Cardiac fibroblast (primary cell): ENCODE measurements at regions not wholly inside any gene's neighbourhood (a gene's known extent, or its start where the extent isn't known, plus 50 kb on each side); places are given as distances from the start of the nearest gene placed in this dataset.

Source experiments
- DNase-seq, 2 donors: peaks; one replicate each; pipeline versions ENCODE4 v3.0.0 to v3.0.0-alpha.2; 2010; ENCODE audit warnings: low read depth in 2 of 2
- H3K4me3 ChIP-seq, 2 donors: replicated peaks in 1 of 2; 1 replicate in 1 of 2; 2 replicates in 1 of 2; pipeline ENCODE4 v1.5.1; 2011; ENCODE audit warnings: low read depth in 2 of 2, low read length in 2 of 2, mild to moderate bottlenecking in 2 of 2, moderate library complexity in 1 of 2
- TF ChIP-seq, protein P1 (sequence below): IDR thresholded peaks from one replicate; pipeline ENCODE4 v1.5.1; 2011; ENCODE audit warnings: low read depth, mild to moderate bottlenecking, low read length, inconsistent platforms

DNA sequence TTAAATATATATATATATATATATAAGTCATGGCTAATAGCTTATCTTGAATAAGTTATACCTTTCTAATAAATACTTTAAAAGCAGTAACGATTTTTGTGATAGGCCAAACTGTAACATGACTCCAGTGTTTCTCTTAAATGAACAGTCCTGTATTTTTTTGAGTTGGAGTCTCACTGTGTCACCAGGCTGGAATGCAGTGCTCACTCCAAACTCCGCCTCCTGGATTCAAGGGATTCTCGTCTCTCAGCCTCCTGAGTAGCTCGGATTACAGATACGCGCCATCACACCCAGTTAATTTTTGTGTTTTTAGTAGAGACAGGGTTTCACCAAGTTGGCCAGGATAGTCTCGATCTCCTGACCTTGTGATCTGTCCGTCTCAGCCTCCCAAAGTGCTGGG lies 814.2 kb upstream of the SLITRK5 start:
- no peak overlapping the region for H3K4me3 ChIP-seq
- DNase-seq: no peak

DNA sequence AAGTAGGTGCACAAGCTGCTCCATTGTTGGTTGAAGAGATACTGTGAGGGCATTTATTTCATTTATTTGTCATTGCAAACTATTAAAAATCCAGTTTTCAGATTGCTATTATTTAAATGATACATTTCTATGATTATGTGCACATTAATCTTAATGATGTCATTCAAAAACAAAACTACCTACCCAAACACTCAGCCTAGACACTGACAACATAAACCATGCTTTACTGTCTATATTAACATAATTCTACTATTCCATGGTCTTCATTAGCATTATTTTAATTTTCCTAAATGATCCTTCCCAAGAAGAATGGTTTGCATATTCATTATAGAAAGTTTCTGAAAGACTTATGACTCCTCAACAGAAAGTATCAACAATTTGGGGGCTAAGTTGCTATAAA lies 813.0 kb upstream of the SLITRK5 start:
- TF ChIP-seq, protein P1, sequence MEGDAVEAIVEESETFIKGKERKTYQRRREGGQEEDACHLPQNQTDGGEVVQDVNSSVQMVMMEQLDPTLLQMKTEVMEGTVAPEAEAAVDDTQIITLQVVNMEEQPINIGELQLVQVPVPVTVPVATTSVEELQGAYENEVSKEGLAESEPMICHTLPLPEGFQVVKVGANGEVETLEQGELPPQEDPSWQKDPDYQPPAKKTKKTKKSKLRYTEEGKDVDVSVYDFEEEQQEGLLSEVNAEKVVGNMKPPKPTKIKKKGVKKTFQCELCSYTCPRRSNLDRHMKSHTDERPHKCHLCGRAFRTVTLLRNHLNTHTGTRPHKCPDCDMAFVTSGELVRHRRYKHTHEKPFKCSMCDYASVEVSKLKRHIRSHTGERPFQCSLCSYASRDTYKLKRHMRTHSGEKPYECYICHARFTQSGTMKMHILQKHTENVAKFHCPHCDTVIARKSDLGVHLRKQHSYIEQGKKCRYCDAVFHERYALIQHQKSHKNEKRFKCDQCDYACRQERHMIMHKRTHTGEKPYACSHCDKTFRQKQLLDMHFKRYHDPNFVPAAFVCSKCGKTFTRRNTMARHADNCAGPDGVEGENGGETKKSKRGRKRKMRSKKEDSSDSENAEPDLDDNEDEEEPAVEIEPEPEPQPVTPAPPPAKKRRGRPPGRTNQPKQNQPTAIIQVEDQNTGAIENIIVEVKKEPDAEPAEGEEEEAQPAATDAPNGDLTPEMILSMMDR: no peak
- H3K4me3 ChIP-seq: no peak overlapping the region
- DNase-seq: no peak

More for the DNA sequence above, 814.2 kb upstream of the SLITRK5 start:
- TF ChIP-seq, protein P1: no peak

- H3K4me3 ChIP-seq: no peak overlapping the region
- TF ChIP-seq, protein P1: no peak
- no peak for DNase-seq
Observed at GRCh38 chr13:86862137-86862536, 809.0 kb upstream of the SLITRK5 start.

DNA sequence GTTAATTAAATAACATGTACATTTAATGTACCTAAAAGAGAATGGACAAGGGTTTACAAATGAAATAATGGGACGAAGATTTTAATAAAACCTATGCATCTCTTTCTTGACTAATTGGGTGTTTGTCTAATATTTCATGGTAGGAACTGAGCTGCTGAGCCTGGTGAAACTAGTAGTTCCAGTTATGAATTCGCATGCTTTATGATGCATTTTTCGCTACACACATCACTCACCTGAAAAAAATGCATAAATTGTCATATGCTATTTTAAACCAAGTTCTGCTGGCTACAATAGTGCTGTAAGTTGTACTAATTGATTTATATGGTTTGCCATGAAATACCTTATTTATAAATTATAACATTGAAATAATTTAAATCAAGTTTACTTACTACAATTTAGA lies 806.8 kb upstream of the SLITRK5 start:
- DNase-seq: no peak
- TF ChIP-seq, protein P1: no peak

DNA sequence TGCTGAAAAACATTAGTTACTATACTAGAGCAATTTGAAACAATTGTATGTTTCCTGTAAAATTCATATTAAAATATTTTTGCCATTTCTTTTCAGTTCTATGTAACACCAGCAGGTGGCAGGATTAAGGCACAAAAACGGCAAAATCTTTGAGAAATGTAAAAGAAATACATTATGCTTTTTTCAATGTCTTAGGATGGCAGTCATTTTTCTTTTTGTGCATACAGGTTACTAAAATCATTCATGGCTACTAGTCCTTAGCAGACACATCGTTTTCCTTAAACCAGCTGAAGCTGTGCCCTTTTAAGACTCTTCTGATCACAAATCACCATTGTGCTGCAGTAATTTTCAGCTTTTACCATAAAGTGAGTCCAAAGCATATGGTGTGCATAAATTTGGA lies 800.7 kb upstream of the SLITRK5 start:
- DNase-seq: peak; percentile 22 to 23
- TF ChIP-seq, protein P1: peak; percentile 45
- H3K4me3 ChIP-seq: no peak overlapping the region

More for the DNA sequence above, 806.8 kb upstream of the SLITRK5 start:
- H3K4me3 ChIP-seq: no peak overlapping the region

- TF ChIP-seq, protein P1: no peak
- no peak for DNase-seq
- H3K4me3 ChIP-seq: no peak overlapping the region
Observed at GRCh38 chr13:86877441-86877840, 793.7 kb upstream of the SLITRK5 start.

GRCh38 chr13:86878781-86879180 lies 792.4 kb upstream of the SLITRK5 start:
- DNase-seq: no peak
- H3K4me3 ChIP-seq: no peak overlapping the region
- TF ChIP-seq, protein P1: no peak
